Endothelial cell (in vitro differentiated cells): ENCODE measurements at regions not wholly inside any gene's neighbourhood (a gene's known extent, or its start where the extent isn't known, plus 50 kb on each side); places are given as distances from the start of the nearest gene placed in this dataset.

ENCODE experiments used
- DNase-seq: peaks from one replicate; pipeline ENCODE4 v3.0.0; 2021; ENCODE audit warnings: low spot score
- H3K27ac Mint-ChIP-seq: one replicate; pipeline ENCODE4 v1.8.0; 2021; ENCODE audit warnings: mixed read lengths, inconsistent platforms; ENCODE audit not compliant: unreplicated experiment
- H3K27me3 Mint-ChIP-seq: one replicate; pipeline ENCODE4 v1.8.0; 2021; ENCODE audit warnings: mild to moderate bottlenecking, moderate library complexity, mixed read lengths, inconsistent platforms; ENCODE audit not compliant: unreplicated experiment
- H3K36me3 Mint-ChIP-seq: one replicate; pipeline ENCODE4 v1.8.0; 2021; ENCODE audit warnings: mild to moderate bottlenecking, low read depth, mixed read lengths, inconsistent platforms; ENCODE audit not compliant: unreplicated experiment
- H3K4me1 Mint-ChIP-seq: one replicate; pipeline ENCODE4 v1.8.0; 2021; ENCODE audit warnings: mild to moderate bottlenecking, mixed read lengths, inconsistent platforms; ENCODE audit not compliant: unreplicated experiment
- H3K4me3 Mint-ChIP-seq: one replicate; pipeline ENCODE4 v1.8.0; 2021; ENCODE audit warnings: mild to moderate bottlenecking, mixed read lengths, inconsistent platforms; ENCODE audit not compliant: unreplicated experiment
- H3K9me3 Mint-ChIP-seq: one replicate; pipeline ENCODE4 v1.8.0; 2021; ENCODE audit warnings: mixed read lengths, inconsistent platforms; ENCODE audit not compliant: unreplicated experiment
- CTCF ChIP-seq: fragments of 200-600 bp; sonication (generic); IDR thresholded peaks from one replicate; pipeline ENCODE4 v1.5.0; 2021; ENCODE audit warnings: antibody characterized with exemption; ENCODE audit not compliant: unreplicated experiment

- H3K27me3 Mint-ChIP-seq, result peaks cover 2% of the 10 kb centered on the region
- no peak overlapping the region for H3K4me3 Mint-ChIP-seq
- peaks cover 8% of the 10 kb centered on the region for H3K4me1 Mint-ChIP-seq
- no peaks in the 10 kb centered on the region for H3K9me3 Mint-ChIP-seq
- no peaks in the 10 kb centered on the region for H3K36me3 Mint-ChIP-seq
- no peak for TF ChIP-seq CTCF
- no peak for DNase-seq
- no peak overlapping the region for H3K27ac Mint-ChIP-seq
These were observed 279.8 kb downstream of the ARRDC4 start for GRCh38 chr15:98240303-98240702.

- Mint-ChIP-seq H3K4me3 (no peak overlapping the region), H3K9me3 (no peaks in the 10 kb centered on the region), H3K27me3 (peaks cover 2% of the 10 kb centered on the region), H3K4me1 (peaks cover 4% of the 10 kb centered on the region), H3K27ac (no peak overlapping the region), H3K36me3 (no peaks in the 10 kb centered on the region)
- no peak for DNase-seq
- no peak for TF ChIP-seq CTCF
These were observed 280.6 kb downstream of the ARRDC4 start for GRCh38 chr15:98241032-98241554.

- Mint-ChIP-seq H3K27ac (no peak overlapping the region), H3K9me3 (no peaks in the 10 kb centered on the region), H3K27me3 (peaks cover 2% of the 10 kb centered on the region), H3K36me3 (no peaks in the 10 kb centered on the region), H3K4me1 (no peaks in the 10 kb centered on the region), H3K4me3 (no peak overlapping the region)
- TF ChIP-seq CTCF, result no peak
- no peak for DNase-seq
These were observed 296.8 kb downstream of the ARRDC4 start for GRCh38 chr15:98257290-98257689.

GRCh38 chr15:98263787-98264186 lies 303.3 kb downstream of the ARRDC4 start:
- Mint-ChIP-seq H3K36me3 (no peaks in the 10 kb centered on the region), H3K9me3 (peaks cover 4% of the 10 kb centered on the region), H3K4me3 (no peak overlapping the region), H3K27me3 (no peaks in the 10 kb centered on the region), H3K4me1 (no peaks in the 10 kb centered on the region), H3K27ac (no peak overlapping the region)
- no peak for DNase-seq
- TF ChIP-seq CTCF, result no peak

- H3K4me1 Mint-ChIP-seq, result no peaks in the 10 kb centered on the region
- H3K27me3 Mint-ChIP-seq, result peaks cover 3% of the 10 kb centered on the region
- no peak overlapping the region for H3K27ac Mint-ChIP-seq
- no peak for DNase-seq
- peaks cover 4% of the 10 kb centered on the region for H3K9me3 Mint-ChIP-seq
- TF ChIP-seq CTCF, result no peak
- no peaks in the 10 kb centered on the region for H3K36me3 Mint-ChIP-seq
- peak overlapping the region; percentile 14 for H3K4me3 Mint-ChIP-seq
These were observed 305.8 kb downstream of the ARRDC4 start for GRCh38 chr15:98266295-98266694.
